ENCODE measurements at regions not wholly inside any gene's neighbourhood (a gene's known extent, or its start where the extent isn't known, plus 50 kb on each side); places are given as distances from the start of the nearest gene placed in this dataset.

DNA sequence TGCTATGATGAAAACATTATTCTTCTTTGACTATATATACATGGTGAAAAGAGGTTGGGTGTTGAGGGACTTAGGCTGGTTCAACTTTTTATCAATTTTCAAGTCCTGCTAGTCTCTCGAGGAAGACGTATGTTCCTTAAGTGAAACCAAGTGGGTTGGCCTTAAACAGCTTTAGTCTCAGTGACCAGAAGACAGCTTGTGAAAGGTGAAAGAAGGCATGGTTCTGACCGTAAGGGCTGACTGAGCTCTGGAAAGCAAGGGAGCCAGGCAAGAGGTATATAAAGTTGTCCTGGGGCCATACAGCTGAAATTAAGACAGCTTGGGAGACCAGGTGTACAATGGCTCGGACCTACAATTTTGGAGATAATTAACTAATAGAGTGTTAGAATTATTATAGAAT, 128.9 kb upstream of the TP63 start:
- TF ChIP-seq, protein P1, sequence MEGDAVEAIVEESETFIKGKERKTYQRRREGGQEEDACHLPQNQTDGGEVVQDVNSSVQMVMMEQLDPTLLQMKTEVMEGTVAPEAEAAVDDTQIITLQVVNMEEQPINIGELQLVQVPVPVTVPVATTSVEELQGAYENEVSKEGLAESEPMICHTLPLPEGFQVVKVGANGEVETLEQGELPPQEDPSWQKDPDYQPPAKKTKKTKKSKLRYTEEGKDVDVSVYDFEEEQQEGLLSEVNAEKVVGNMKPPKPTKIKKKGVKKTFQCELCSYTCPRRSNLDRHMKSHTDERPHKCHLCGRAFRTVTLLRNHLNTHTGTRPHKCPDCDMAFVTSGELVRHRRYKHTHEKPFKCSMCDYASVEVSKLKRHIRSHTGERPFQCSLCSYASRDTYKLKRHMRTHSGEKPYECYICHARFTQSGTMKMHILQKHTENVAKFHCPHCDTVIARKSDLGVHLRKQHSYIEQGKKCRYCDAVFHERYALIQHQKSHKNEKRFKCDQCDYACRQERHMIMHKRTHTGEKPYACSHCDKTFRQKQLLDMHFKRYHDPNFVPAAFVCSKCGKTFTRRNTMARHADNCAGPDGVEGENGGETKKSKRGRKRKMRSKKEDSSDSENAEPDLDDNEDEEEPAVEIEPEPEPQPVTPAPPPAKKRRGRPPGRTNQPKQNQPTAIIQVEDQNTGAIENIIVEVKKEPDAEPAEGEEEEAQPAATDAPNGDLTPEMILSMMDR (IDR thresholded peaks at IDR 0.05), result no peak
- TF ChIP-seq POLR2A (IDR thresholded peaks at IDR 0.05) (no peak), POLR2AphosphoS5 (IDR thresholded peaks at IDR 0.05) (no peak)

All from prostate gland (tissue), 2 donors.